ENCODE measurements at regions not wholly inside any gene's neighbourhood (a gene's known extent, or its start where the extent isn't known, plus 50 kb on each side); places are given as distances from the start of the nearest gene placed in this dataset.

- no peak for DNase-seq (ENCODE audit: low spot score)
Measured at GRCh38 chr9:135254176-135255032, 166.9 kb downstream of the OLFM1 start.

GRCh38 chr9:135255033-135255840, 167.8 kb downstream of the OLFM1 start:
- no peak for DNase-seq (ENCODE audit: low spot score)

GRCh38 chr9:135255841-135256580, 168.5 kb downstream of the OLFM1 start:
- no peak for DNase-seq (ENCODE audit: low spot score)

- DNase-seq (ENCODE audit: low spot score), result no peak
Measured at GRCh38 chr9:135256581-135257354, 169.3 kb downstream of the OLFM1 start.

- DNase-seq (ENCODE audit: low spot score), result no peak
Measured at GRCh38 chr9:135258461-135258860, 171.0 kb downstream of the OLFM1 start.

GRCh38 chr9:135259273-135259672, 171.8 kb downstream of the OLFM1 start:
- DNase-seq (ENCODE audit: low spot score), result no peak

- DNase-seq (ENCODE audit: low spot score), result no peak
Measured at GRCh38 chr9:135260221-135261180, 173.0 kb downstream of the OLFM1 start.

- DNase-seq (ENCODE audit: low spot score), result no peak
Measured at GRCh38 chr9:135262248-135262647, 174.8 kb downstream of the OLFM1 start.

- DNase-seq (ENCODE audit: low spot score), result no peak
Measured at GRCh38 chr9:135263511-135263910, 176.0 kb downstream of the OLFM1 start.

GRCh38 chr9:135265931-135266330, 178.5 kb downstream of the OLFM1 start:
- no peak for DNase-seq (ENCODE audit: low spot score)

GRCh38 chr9:135267191-135267809, 179.8 kb downstream of the OLFM1 start:
- no peak for DNase-seq (ENCODE audit: low spot score)

GRCh38 chr9:135268031-135268430, 180.6 kb downstream of the OLFM1 start:
- no peak for DNase-seq (ENCODE audit: low spot score)

GRCh38 chr9:135268981-135269380, 181.5 kb downstream of the OLFM1 start:
- no peak for DNase-seq (ENCODE audit: low spot score)

GRCh38 chr9:135269912-135270830, 182.7 kb downstream of the OLFM1 start:
- DNase-seq (ENCODE audit: low spot score), result no peak

- DNase-seq (ENCODE audit: low spot score), result no peak
Measured at GRCh38 chr9:135271425-135271824, 184.0 kb downstream of the OLFM1 start.

- DNase-seq (ENCODE audit: low spot score), result no peak
Measured at GRCh38 chr9:135272608-135273007, 185.1 kb downstream of the OLFM1 start.

GRCh38 chr9:135273008-135273407, 185.5 kb downstream of the OLFM1 start:
- DNase-seq (ENCODE audit: low spot score), result no peak

GRCh38 chr9:135275163-135275562, 187.7 kb downstream of the OLFM1 start:
- no peak for DNase-seq (ENCODE audit: low spot score)
